K562 (cell line): ENCODE measurements at regions not wholly inside any gene's neighbourhood (a gene's known extent, or its start where the extent isn't known, plus 50 kb on each side); places are given as distances from the start of the nearest gene placed in this dataset.

Experiments
- ATAC-seq: fragments of 200-7000 bp; cut with Tn5 transposase; 3 replicates; pipeline ENCODE4 v1.9.1; 2020; ENCODE audit warnings: moderate library complexity
- BruUV-seq: library from RNA; stranded (reverse); fragments of 400-500 nt; replicated peaks from 2 replicates; lab custom pipeline; 2021; lab: Mats Ljungman, UMichigan
- CTCF ChIA-PET: fragments of 300-600 bp; formaldehyde crosslinking; extraction: SDS; loops from one replicate; lab custom pipeline; 2021; ENCODE audit warnings: low intra/inter-chr PET ratio; lab: Yijun Ruan, JAX
- POLR2A ChIA-PET: fragments of 300-600, 350-650 bp; sonication (Branson Sonifier 250); formaldehyde crosslinking; extraction: SDS; loops from one replicate; lab custom pipeline; 2021; ENCODE audit warnings: antibody characterized with exemption, inconsistent platforms; lab: Yijun Ruan, JAX
- DNase-seq, 4 experiments: peaks; one replicate each; pipeline versions ENCODE4 v3.0.0 to v3.0.0-alpha.2; 2011 to 2018; ENCODE audit warnings: low spot score in 3 of 4, mixed read lengths in 3 of 4; ENCODE audit errors: extremely low read depth in 1 of 4
- FAIRE-seq: peaks from 2 replicates; lab custom pipeline; 2011; peaks lifted over from hg19 to GRCh38; lab: Jason Lieb, UNC
- H2AFZ ChIP-seq: 2 replicates; pipeline ENCODE4 v1.6.0; 2011; ENCODE audit warnings: low read depth, low read length, control low read depth, inconsistent platforms
- H3K27ac ChIP-seq: fragments of 200-600 bp; 3 replicates; pipeline ENCODE4 v1.8.0; 2011; ENCODE audit warnings: low read depth, mild to moderate bottlenecking, control low read depth, inconsistent platforms, low read length, moderate library complexity, mixed read lengths; ENCODE audit errors: extremely low read depth
- H3K27me3 ChIP-seq, 2 experiments: fragments of 300-600 bp in 1 of 2; 2 replicates in 1 of 2; 3 replicates in 1 of 2; pipeline versions ENCODE4 v1.6.0 to v1.8.0; 2011; ENCODE audit warnings: inconsistent platforms in 2 of 2, low read length in 2 of 2, mild to moderate bottlenecking in 1 of 2, mixed read lengths in 1 of 2, moderate library complexity in 1 of 2; ENCODE audit not compliant: control insufficient read depth in 2 of 2, insufficient read depth in 2 of 2
- H3K36me3 ChIP-seq: fragments of 300-600 bp; 3 replicates; pipeline ENCODE4 v1.8.0; 2011; ENCODE audit warnings: mild to moderate bottlenecking, low read length, inconsistent platforms; ENCODE audit not compliant: control insufficient read depth, insufficient read depth
- H3K4me1 ChIP-seq, 2 experiments: fragments of 200-600 bp in 1 of 2; replicated peaks in 1 of 2; 2 replicates in 1 of 2; 3 replicates in 1 of 2; pipeline versions ENCODE4 v1.5.1 to v1.8.0; 2011; ENCODE audit warnings: inconsistent platforms in 2 of 2, low read length in 2 of 2, mild to moderate bottlenecking in 1 of 2, mixed read lengths in 1 of 2, moderate library complexity in 1 of 2; ENCODE audit not compliant: control insufficient read depth in 2 of 2, insufficient read depth in 2 of 2
- H3K4me2 ChIP-seq: 2 replicates; pipeline ENCODE4 v1.6.1; 2011; ENCODE audit warnings: low read length, control low read depth, inconsistent platforms, mixed read lengths; ENCODE audit not compliant: insufficient read depth
- H3K4me3 ChIP-seq: fragments of 200-600 bp; sonication (generic), shearing (Covaris generic); 2 replicates; pipeline ENCODE4 v1.5.1; 2016; ENCODE audit warnings: control low read depth, inconsistent platforms
- H3K79me2 ChIP-seq: fragments of 200-600 bp; 3 replicates; pipeline ENCODE4 v1.8.0; 2011; ENCODE audit warnings: low read length, inconsistent platforms; ENCODE audit not compliant: control insufficient read depth, insufficient read depth
- H3K9ac ChIP-seq, 2 experiments: 2 replicates each; pipeline versions ENCODE4 v1.6.0 to v1.6.1; 2011; ENCODE audit warnings: low read depth in 2 of 2, low read length in 2 of 2, control low read depth in 1 of 2, inconsistent platforms in 1 of 2, mild to moderate bottlenecking in 1 of 2, mixed read lengths in 1 of 2; ENCODE audit not compliant: insufficient read depth in 1 of 2
- H3K9me1 ChIP-seq: one replicate; pipeline ENCODE4 v1.6.0; 2011; ENCODE audit warnings: inconsistent platforms, mild to moderate bottlenecking, low read length, moderate library complexity; ENCODE audit not compliant: control insufficient read depth, insufficient read depth
- H3K9me3 ChIP-seq: replicated peaks from 2 replicates; pipeline ENCODE4 v1.5.1; 2011; ENCODE audit warnings: low read depth, low read length, inconsistent platforms; ENCODE audit not compliant: control insufficient read depth, insufficient read depth
- H4K20me1 ChIP-seq: replicated peaks from 2 replicates; pipeline ENCODE4 v1.6.1; 2011; ENCODE audit warnings: low read length, inconsistent platforms, mixed read lengths; ENCODE audit not compliant: control insufficient read depth, insufficient read depth
- ARNT ChIP-seq, 2 experiments: fragments of 450-650 bp; IDR thresholded peaks; 2 replicates each; pipeline ENCODE4 v1.6.1; 2016; ENCODE audit warnings: mild to moderate bottlenecking in 1 of 2
- ATF1 ChIP-seq, 2 experiments: fragments of 450-650 bp in 1 of 2; IDR thresholded peaks; 2 replicates each; pipeline ENCODE4 v1.6.1; 2016; ENCODE audit warnings: missing compliant biosample characterization in 1 of 2, missing genetic modification characterization in 1 of 2
- E2F3 ChIP-seq: fragments of 250-450 bp; sonication (Bioruptor Pico); IDR thresholded peaks from 2 replicates; pipeline ENCODE4 v1.4.0; 2020; ENCODE audit warnings: mild to moderate bottlenecking
- ETV1 ChIP-seq: fragments of 450-650 bp; conservative IDR thresholded peaks from 2 replicates; pipeline ENCODE4 v1.6.1; 2016; ENCODE audit warnings: missing genetic modification characterization, control low read depth, low read depth, missing compliant biosample characterization
- GTF2A2 ChIP-seq: IDR thresholded peaks from 2 replicates; pipeline ENCODE4 v1.6.1; 2016; ENCODE audit warnings: mild to moderate bottlenecking, missing genetic modification characterization, missing compliant biosample characterization
- HLTF ChIP-seq: fragments of 450-650 bp; IDR thresholded peaks from 2 replicates; pipeline ENCODE4 v1.6.1; 2016
- KAT7 ChIP-seq: sonication (generic); formaldehyde crosslinking; IDR thresholded peaks from 2 replicates; pipeline ENCODE4 v1.8.0; 2022; ENCODE audit warnings: missing genetic modification reagents, mild to moderate bottlenecking, borderline replicate concordance
- MAFK ChIP-seq: IDR thresholded peaks from 2 replicates; pipeline ENCODE4 v1.6.1; 2011; ENCODE audit warnings: low read length, improper control_type of control experiment
- MCM2 ChIP-seq: fragments of 450-650 bp; IDR thresholded peaks from 2 replicates; pipeline ENCODE4 v1.6.1; 2017; ENCODE audit warnings: low read depth, mild to moderate bottlenecking
- MED1 ChIP-seq: sonication (generic); formaldehyde crosslinking; IDR thresholded peaks from 2 replicates; pipeline ENCODE4 v1.8.1; 2023; ENCODE audit warnings: missing genetic modification reagents, borderline replicate concordance
- MEIS2 ChIP-seq: fragments of 450-650 bp; IDR thresholded peaks from 2 replicates; pipeline ENCODE4 v1.6.1; 2014; ENCODE audit warnings: mild to moderate bottlenecking; ENCODE audit not compliant: partially characterized antibody
- NFIX ChIP-seq: fragments of 250-450 bp; sonication (Bioruptor Pico); IDR thresholded peaks from 2 replicates; pipeline ENCODE4 v1.4.0; 2020; ENCODE audit warnings: low read depth, mild to moderate bottlenecking, moderate library complexity
- PML ChIP-seq: IDR thresholded peaks from 2 replicates; pipeline ENCODE4 v1.6.1; 2012; ENCODE audit warnings: low read length, inconsistent platforms
- POLR2A ChIP-seq: fragments of 450-650 bp; conservative IDR thresholded peaks from 2 replicates; pipeline ENCODE4 v1.6.1; 2016
- RBM34 ChIP-seq: fragments of 200-400 bp; formaldehyde crosslinking; IDR thresholded peaks from 2 replicates; pipeline ENCODE4 v1.6.1; 2018; ENCODE audit warnings: low read length, borderline replicate concordance; ENCODE audit not compliant: insufficient read depth
- SMARCE1 ChIP-seq: fragments of 450-650 bp; IDR thresholded peaks from 2 replicates; pipeline ENCODE4 v1.7.1; 2016; ENCODE audit warnings: mild to moderate bottlenecking
- SP2 ChIP-seq: IDR thresholded peaks from 2 replicates; pipeline ENCODE4 v1.6.1; 2011; ENCODE audit warnings: mild to moderate bottlenecking, low read depth, low read length, moderate library complexity; ENCODE audit not compliant: poor library complexity, severe bottlenecking; ENCODE audit errors: extremely low read depth
- TAF15 ChIP-seq: fragments of 200-400 bp; formaldehyde crosslinking; IDR thresholded peaks from 2 replicates; pipeline ENCODE4 v1.6.1; 2017; ENCODE audit warnings: mild to moderate bottlenecking, low read depth, low read length, moderate library complexity
- TBP ChIP-seq: optimal IDR thresholded peaks from 2 replicates; pipeline ENCODE3; 2011; ENCODE audit warnings: low read depth, low read length, improper control_type of control experiment
- ZNF24 ChIP-seq: fragments of 450-650 bp; IDR thresholded peaks from 2 replicates; pipeline ENCODE4 v1.6.1; 2016
- ZNF561 ChIP-seq: fragments of 450-650 bp; formaldehyde crosslinking; conservative IDR thresholded peaks from 2 replicates; pipeline ENCODE4 v1.4.0; 2020; ENCODE audit warnings: mild to moderate bottlenecking, moderate library complexity
- WGBS: fragments of 100-300 bp; shearing (Covaris generic); methylation state at CpG from one replicate; pipeline ENCODE4 v1.1.6; 2016; ENCODE audit warnings: low coverage, mixed read lengths; ENCODE audit not compliant: insufficient coverage; ENCODE audit errors: missing lambda C conversion rate; 5-methylcytosine and 5-hydroxymethylcytosine counted together
- in situ Hi-C: fragments of 300-500 bp; cut with MboI; formaldehyde crosslinking; loops from 4 replicates; pipeline ENCODE4 v1.15.0; 2018; ENCODE audit warnings: inconsistent platforms, mixed read lengths
- intact Hi-C: fragments of 100-400 bp; cut with micrococcal nuclease; formaldehyde crosslinking; loops from 2 replicates; pipeline ENCODE4 v1.14.2; 2022

GRCh38 chr1:213821943-213822334 lies 165.8 kb upstream of the PROX1 start:
- Histone ChIP-seq H4K20me1 (no peaks in the 10 kb centered on the region), H3K36me3 (no peaks in the 10 kb centered on the region), H3K27ac (no peak overlapping the region), H3K4me2 (no peak overlapping the region), H2AFZ (no peak overlapping the region), H3K79me2 (no peaks in the 10 kb centered on the region), H3K27me3 (peaks cover 3 to 9% of the 10 kb centered on the region in 2 experiments; a peak in 2 of 5 replicates), H3K9me3 (no peaks in the 10 kb centered on the region), H3K4me3 (no peak overlapping the region), H3K4me1 (no peaks in the 10 kb centered on the region), H3K9ac (no peak overlapping the region), H3K9me1 (no peaks in the 10 kb centered on the region)
- FAIRE-seq (no peak), DNase-seq (no peak), ATAC-seq (no peak)
- in situ Hi-C loops (no loop called here), intact Hi-C loops (no loop called here)
- BruUV-seq = no TSS peak
- CTCF ChIA-PET = no interaction called here
- TF ChIP-seq MCM2 (no peak), POLR2A (no peak), E2F3 (CRISPR knock-in tag) (no peak), GTF2A2 (tag) (no peak)
- 0% methylated on average over 1 of the region's 1 CpG for WGBS
- POLR2A ChIA-PET = no interaction called here

GRCh38 chr1:213826891-213827290 lies 160.9 kb upstream of the PROX1 start:
- Histone ChIP-seq H3K9me1 (no peaks in the 10 kb centered on the region), H3K4me1 (no peaks in the 10 kb centered on the region), H3K4me3 (no peak overlapping the region), H3K9ac (no peak overlapping the region), H3K79me2 (no peaks in the 10 kb centered on the region), H3K9me3 (no peaks in the 10 kb centered on the region), H2AFZ (no peak overlapping the region), H3K36me3 (no peaks in the 10 kb centered on the region), H3K27me3 (no peaks in the 10 kb centered on the region; a peak in 1 of 5 replicates), H3K27ac (no peak overlapping the region), H4K20me1 (no peaks in the 10 kb centered on the region), H3K4me2 (no peak overlapping the region)
- POLR2A ChIA-PET = interaction anchor here (0.7 kb wide), 1 partner anchor 213 kb away, joined by 3 read pairs; no protein-coding TSS in a partner anchor
- no TSS peak for BruUV-seq
- in situ Hi-C loops (no loop called here), intact Hi-C loops (no loop called here)
- CTCF ChIA-PET = no interaction called here
- DNase-seq (no peak), ATAC-seq (no peak), FAIRE-seq (no peak)
- 2% methylated on average over 4 of the region's 4 CpGs for WGBS
- TF ChIP-seq HLTF (no peak), ARNT (IDR thresholded peaks at IDR 0.05) (no peak), PML (no peak), SMARCE1 (no peak), ZNF561 (CRISPR knock-in tag) (no peak), KAT7 (CRISPR knock-in tag) (no peak), MED1 (CRISPR knock-in tag) (no peak), MEIS2 (no peak), NFIX (CRISPR knock-in tag) (no peak), TBP (no peak), ETV1 (tag) (no peak), SP2 (no peak), MAFK (no peak), ATF1 (CRISPR knock-in tag; IDR thresholded peaks at IDR 0.05) (no peak), ATF1 (tag; IDR thresholded peaks at IDR 0.05) (no peak), TAF15 (no peak), ZNF24 (no peak), RBM34 (no peak)
